Gastrocnemius medialis (tissue), 4 donors: ENCODE measurements at regions not wholly inside any gene's neighbourhood (a gene's known extent, or its start where the extent isn't known, plus 50 kb on each side); places are given as distances from the start of the nearest gene placed in this dataset.

Experiments used
- CTCF ChIP-seq, 5 experiments: fragments of 450-650 bp in 3 of 5; fragments of 200-600 bp in 2 of 5; sonication (generic) in 2 of 5; IDR thresholded peaks in 4 of 5; conservative IDR thresholded peaks in 1 of 5; 1 replicate in 4 of 5; 2 replicates in 1 of 5; pipeline ENCODE4 v1.5.1; 2016 to 2019; ENCODE audit warnings: antibody characterized with exemption in 5 of 5, mild to moderate bottlenecking in 3 of 5, moderate library complexity in 3 of 5
- POLR2A ChIP-seq, 2 donors: fragments of 450-650 bp; IDR thresholded peaks; one replicate each; pipeline ENCODE4 v1.6.1; 2017; ENCODE audit warnings: antibody characterized with exemption in 2 of 2, mild to moderate bottlenecking in 2 of 2, moderate library complexity in 2 of 2

DNA sequence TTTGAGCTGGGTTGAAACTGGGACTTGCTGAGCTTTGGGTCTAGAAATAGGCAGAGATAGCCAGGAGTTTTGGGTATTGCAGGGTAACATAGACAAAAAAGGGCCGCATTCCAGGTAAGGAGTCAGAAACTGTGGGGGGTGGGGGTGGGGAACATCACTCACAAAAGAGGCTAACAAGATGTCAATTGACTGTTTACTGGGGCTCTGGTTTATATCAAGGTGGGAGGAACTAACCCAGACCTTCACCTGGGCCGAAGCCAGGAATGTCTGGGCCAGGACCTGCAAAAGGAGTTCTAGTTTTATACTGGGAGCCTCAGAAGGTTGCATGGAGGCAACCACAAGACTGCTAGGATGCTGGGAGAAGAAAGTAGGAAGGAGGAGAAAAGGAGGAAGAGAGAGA, 154.4 kb downstream of the EMP1 start:
- TF ChIP-seq POLR2A (IDR thresholded peaks at IDR 0.05) (no peak), CTCF (IDR thresholded peaks at IDR 0.05 in 4 of 5, conservative IDR thresholded peaks at IDR 0.05 in 1 of 5) (no peak)
